ENCODE measurements at regions not wholly inside any gene's neighbourhood (a gene's known extent, or its start where the extent isn't known, plus 50 kb on each side); places are given as distances from the start of the nearest gene placed in this dataset.
A peak's percentile ranks its signal among the peaks of the same experiment; 100 is the strongest.
"Not testable (repeated sequence)": the region's sequence is repeated elsewhere in the genome, so short reads cannot be mapped to it uniquely, and the experiment has no call there.

DNA sequence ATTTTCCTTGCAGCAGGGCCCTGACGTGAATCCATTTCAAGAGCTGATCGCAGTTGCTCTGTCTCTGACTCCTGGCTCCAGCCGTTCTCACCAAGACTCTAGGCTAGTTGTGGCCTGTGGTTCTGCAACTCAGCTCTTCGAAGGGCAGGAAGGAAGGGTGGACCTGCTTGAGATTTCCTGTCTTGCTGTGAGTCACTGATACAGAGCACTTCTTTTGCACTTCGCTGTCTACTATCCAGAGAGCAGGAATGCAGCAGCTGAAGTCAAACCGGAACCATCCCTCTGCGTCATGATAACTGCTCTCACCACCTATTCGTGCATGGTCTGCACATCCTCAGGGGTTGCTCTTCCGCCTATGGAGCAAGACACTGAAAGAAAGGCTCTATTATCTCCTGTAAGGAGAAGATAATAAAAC lies 59.7 kb downstream of the RAP2B start:
- peak; percentile 72 for DNase-seq (ENCODE audit: low read depth)

DNA sequence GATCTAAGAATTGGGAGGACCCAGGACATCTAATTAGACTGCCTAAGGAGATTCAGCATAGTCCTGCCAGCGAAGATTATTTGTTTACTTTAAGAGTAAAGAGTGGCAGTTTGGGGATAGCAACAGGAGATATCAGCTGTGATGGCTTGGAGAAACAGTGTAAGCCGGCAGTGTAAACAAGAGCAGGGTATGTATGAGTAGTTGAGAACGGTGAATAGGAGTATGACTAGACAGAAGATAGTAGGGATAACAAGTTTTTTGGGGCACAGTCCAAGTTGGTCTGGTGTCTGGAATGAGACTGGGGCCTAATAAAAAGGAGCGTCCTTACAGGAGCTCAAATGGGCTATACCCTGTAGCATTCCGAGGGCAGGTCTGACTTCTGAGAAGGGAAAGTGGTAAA lies 64.9 kb downstream of the RAP2B start:
- DNase-seq (ENCODE audit: low read depth), result not testable (repeated sequence)

DNA sequence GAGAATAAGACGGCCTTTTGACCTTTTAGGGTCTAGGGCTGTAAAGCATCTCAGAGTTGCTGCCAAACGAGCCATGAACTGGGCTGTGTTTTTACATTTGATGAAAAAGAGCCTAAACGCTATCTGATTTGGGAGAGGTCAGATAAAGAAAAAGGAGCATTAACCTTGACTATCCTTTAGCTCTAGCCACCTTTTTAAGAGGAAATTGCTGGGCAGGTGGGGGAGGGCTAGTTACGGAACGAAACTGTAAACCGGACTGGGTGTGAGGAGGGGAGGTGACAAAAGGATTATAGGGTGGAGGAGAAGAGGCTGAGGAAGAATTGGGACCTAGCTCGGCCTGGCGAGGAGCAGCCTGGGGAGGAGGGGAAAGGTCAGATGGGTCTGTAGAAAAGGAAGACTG lies 68.4 kb downstream of the RAP2B start:
- DNase-seq (ENCODE audit: low read depth), result not testable (repeated sequence)

DNA sequence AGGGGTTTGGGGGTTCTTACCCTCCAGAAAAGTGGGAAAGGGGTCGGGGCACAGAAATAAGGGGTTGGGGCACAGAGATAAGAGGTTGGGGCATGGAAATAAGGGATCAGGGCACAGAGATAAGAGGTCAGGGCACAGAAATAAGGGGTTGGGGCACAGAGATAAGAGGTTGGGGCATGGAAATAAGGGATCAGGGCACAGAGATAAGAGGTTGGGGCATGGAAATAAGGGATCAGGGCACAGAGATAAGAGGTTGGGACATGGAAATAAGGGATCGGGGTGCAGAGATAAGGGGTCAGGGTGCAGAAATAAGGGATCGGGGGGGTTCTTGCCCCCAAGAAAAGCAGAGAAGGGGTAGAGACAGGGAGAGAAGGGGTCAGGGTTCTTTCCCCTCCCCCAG lies 69.2 kb downstream of the RAP2B start:
- not testable (repeated sequence) for DNase-seq (ENCODE audit: low read depth)

DNA sequence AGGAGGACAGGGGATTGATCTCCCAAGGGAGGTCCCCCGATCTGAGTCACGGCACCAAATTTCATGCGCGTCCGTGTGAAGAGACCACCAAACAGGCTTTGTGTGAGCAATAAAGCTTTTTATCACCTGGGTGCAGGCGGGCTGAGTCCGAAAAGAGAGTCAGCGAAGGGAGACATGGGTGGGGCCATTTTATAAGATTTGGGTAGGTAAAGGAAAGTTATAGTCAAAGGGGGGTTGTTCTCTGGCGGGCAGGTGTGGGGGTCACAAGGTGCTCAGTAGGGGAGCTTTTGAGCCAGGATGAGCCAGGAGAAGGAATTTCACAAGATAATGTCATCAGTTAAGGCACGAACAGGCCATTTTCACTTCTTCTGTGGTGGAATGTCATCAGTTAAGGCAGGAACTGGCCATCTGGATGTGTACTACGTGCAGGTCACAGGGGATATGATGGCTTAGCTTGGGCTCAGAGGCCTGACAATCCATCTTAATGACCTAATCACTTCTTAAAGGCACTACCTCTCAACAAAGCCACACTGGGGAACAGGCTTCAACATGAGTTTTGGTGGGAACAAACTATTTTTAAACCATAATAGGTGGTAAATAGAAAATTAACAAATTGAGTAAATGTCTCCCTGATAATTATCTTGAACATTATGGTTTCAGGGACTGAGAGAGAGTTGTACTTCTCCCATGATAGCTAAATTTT lies 70.2 kb downstream of the RAP2B start:
- DNase-seq (ENCODE audit: low read depth), result not testable (repeated sequence)

DNA sequence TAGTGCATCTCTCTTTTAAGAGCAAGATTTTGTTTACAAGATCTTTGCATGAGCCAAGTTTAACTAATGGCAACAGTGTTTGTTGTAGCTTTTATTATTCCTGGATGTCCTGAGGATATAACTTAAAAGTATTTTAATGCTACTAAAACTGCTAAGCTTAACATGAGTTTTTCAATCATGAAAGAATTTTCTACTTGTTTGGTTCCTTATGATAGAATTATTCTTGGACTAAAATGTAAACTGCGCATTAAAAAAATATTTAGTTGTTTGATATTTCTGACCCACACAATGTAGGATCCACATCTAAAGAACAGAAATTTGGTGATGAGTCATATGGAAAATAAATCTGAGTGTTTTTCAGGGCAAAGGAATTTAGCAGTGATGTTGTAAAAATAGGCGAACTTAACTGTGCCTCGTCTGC lies 70.8 kb downstream of the RAP2B start:
- no peak for DNase-seq (ENCODE audit: low read depth)

DNA sequence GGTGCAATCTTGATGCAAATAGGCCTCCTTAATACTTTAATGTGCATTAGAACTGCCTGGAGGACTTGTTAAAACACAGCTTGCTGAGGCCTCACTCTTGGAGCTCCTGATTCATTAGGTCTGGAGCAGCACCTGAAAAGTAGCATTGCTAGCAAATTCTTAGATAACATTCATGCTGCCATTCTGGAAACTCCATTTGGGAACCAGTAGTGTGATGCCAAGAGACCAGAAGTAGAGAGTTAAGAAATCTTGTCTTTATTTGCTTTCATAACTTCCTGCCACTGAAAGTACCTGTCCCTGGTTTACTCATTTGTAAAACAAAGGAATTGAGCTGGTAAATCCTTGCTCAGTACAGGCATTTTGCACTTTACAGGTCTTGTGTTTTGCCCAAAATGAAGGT lies 72.0 kb downstream of the RAP2B start:
- DNase-seq (ENCODE audit: low read depth), result no peak

DNA sequence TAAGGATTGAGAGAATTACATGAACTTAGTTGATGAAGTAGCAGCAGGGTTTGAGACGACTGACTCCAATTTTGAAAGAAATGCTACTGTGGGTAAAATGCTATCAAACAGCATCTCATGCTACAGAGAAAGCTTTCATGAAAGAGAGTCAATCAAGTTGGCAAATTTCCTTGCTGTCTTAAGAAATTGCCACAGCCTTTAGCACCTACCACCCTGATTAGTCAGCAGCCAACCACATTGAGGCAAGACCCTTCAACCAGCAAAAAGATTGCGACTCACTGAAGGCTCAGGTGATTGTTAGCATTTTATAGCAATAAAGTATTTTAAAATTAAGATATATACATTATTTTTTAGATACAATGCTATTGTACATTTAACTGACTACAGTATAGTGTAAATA lies 80.9 kb downstream of the RAP2B start:
- DNase-seq (ENCODE audit: low read depth), result no peak

DNA sequence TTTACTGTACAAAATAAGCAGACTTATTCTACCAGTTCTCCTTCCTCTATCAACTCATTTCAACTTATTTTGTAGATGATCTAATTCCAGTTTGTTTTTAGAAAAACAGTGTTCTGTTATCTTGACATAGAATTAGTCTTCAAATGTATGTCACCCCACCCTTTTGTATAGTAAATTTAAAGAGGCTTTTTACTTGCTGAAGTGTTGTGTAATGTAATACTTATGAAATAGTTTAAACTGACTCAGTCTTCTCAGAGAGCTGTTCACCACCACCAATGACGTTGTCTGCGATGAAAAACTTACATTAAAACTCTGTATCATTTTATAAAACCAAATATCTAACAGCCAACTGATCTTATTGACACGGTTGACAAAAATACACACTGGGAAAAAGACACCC lies 82.9 kb downstream of the RAP2B start:
- no peak for DNase-seq (ENCODE audit: low read depth)

DNA sequence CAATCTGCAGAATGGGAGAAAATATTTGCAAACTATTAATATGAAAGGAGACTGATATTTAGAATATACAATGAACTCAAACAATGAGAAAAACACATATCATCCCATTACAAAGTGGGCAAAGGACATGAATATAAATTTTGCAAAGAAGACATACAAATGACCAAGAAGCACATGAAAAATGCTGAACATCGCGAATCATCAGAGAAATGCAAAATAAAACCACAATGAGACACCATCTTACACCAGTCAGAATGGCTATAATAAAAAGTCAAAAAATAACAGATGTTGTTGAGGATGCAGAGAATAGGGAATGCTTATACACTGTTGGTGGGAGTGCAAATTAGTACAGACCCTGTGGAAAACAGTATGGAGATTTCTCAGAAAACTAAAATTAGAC lies 83.6 kb downstream of the RAP2B start:
- no peak for DNase-seq (ENCODE audit: low read depth)

DNA sequence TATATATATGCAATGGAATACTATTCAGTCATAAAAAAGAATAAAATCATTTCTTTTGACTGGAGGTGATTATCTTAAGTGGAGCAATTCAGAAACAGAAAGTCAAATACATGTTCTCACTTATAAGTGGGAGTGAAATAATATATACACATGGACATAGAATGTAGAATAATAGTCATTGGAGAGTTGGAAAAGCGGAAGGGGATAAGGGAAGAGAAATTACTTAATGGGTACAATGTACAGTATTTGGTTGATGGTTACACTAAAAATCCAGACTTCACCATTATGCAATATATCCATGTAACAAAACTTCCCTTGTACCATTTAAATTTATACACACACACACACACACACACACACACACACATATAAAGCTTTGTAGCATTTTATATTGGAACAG lies 84.3 kb downstream of the RAP2B start:
- DNase-seq (ENCODE audit: low read depth), result no peak

DNA sequence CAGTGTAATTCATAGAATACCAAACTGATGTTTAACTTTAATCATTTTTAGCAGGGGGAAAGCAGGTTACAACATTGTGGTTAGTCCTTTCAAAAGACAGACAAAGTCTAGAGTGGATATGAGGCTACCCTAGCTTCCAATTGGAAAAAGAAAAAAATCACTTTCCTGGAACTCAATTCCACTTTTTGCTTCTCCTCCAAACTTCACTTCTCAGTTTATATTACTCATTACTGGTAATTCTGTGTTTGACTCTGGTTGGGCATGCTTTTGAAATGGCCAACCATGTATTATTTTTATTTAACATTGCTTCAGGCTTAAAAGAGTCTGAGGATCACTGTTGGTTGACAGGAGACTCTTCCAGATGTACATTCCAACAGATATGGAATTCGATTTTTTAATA lies 84.8 kb downstream of the RAP2B start:
- DNase-seq (ENCODE audit: low read depth), result no peak

DNA sequence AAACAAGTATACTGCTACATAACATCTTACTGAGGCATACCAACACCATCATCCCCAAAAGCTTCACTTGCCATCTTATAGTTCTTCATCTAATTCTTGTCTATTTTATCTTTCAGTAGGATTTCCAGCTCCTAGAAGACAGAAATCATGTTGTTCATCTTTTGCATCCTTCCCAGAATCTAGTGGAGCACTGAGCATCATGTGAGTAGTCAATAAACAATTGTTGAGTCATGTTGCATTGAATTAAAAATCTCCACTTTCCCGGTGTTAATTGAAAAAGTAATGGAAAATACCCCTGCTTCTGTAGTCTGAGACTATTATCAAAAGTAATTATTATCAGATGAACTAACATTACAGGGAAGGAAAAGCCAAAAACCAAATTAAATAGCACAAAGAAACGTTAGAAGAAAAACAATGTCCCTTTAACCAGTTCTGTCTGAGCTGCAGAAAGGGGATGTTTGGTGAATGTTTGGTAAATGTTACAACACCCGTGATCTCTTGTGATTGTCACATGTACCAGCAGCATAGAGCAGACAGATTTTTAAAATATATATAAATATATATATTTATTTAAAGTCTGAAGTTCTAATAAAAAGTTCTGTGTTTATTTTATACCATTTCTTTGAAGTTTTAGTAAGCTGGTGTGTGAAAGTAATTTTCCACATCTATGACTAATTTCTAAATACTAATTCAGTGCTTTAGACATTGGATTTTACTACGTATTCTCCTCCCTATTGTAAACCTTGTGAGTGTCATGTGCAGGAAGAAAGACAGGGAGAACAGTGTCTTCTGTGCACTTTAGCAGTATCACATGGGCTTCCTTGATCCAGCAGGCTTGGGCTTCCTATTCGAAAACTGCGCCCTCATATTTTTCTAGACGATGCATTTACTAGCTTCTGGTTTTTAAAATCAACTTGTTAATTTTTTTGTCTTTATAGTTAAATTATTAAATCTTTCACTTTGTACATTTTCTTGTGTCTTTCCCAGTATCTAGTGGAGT lies 85.6 kb downstream of the RAP2B start:
- DNase-seq (ENCODE audit: low read depth), result no peak

DNA sequence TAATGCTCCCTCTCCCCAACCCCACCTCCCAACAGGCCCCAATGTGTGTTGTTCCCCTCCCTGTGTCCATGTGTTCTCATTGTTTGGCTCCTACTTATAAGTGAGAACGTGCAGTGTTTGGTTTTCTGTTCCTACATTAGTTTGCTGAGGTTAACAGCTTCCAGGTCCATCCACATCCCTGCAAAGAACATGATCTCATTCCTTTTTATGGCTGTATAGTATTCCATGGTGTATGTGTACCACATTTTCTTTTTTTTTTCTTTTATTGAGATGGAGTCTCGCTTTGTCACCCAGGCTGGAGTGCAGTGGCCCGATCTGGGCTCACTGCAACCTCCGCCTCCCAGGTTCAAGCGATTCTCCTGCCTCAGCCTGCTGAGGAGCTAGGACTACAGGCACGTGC lies 86.8 kb downstream of the RAP2B start:
- not testable (repeated sequence) for DNase-seq (ENCODE audit: low read depth)

DNA sequence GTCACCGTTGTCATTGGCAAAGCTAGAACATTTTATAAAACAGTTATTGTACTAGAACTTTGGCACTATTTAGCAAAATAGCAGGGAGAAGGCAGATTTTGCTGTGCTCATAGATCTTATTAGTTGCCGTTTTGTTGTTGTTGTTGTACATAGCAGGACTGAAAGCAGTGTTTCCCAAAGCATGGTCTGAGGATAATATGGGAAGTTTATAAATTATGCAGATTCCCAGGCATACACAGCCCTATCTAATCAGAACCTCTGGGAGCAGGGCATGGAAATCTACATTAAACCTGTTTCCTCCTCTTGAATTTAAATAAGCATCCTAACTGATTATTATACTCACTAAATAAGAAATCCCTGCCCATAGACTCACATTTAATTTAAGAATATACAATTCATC lies 87.9 kb downstream of the RAP2B start:
- no peak for DNase-seq (ENCODE audit: low read depth)

DNA sequence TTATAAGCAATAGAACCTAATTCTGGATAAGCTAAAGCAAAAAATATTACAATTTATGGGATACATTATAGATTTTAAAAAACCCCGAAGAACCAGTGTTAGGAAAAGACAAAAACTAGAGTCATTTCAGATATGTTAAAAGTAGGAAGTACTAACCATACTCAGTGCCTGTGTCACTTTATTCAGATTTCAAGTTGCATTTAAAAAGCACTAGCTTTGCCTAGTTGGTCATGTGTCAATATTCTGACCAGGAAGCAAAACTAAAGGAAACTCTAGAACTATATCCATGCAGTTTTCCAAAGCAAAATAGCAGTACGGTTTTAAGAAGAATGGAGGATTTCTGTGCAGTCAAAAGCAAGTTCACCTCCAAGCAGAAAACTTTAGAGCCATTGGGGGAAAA lies 88.4 kb downstream of the RAP2B start:
- DNase-seq (ENCODE audit: low read depth), result no peak

DNA sequence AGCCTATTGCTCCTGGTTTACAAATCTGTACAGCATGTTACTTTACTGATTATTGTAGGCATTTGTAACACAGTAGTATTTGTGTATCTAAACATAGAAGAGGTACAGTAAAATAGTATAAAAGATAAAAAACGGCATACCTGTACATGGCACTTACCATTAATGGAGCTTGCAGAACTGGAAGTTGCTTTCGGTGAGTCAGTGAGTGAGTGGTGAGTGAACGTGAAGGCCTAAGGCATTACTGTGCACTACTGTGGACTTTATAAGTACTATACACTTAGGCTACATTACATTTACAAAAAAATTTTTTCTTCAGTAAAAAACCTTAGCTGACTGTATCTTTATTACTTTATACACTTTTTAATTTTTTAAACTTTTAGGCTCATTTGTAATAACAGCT lies 90.9 kb downstream of the RAP2B start:
- no peak for DNase-seq (ENCODE audit: low read depth)

DNA sequence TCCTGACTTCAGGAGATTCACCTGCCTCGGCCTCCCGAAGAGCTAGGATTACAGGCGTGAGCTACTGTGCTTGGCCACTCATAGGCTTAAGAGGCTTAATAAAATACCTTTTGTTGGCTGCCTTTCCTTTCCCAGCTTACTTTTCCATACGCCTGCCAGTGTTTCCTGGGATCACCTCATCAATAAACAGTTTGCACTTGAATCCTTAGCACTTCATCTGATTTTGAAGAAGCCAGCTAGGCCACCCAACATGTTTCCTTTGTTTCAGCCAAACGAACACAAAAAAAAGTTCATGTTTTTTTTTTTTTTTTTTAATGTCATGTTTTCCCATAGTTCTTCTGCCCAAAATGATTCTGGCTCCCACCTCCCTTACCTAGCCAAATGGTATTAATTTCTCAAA lies 92.3 kb downstream of the RAP2B start:
- no peak for DNase-seq (ENCODE audit: low read depth)

DNA sequence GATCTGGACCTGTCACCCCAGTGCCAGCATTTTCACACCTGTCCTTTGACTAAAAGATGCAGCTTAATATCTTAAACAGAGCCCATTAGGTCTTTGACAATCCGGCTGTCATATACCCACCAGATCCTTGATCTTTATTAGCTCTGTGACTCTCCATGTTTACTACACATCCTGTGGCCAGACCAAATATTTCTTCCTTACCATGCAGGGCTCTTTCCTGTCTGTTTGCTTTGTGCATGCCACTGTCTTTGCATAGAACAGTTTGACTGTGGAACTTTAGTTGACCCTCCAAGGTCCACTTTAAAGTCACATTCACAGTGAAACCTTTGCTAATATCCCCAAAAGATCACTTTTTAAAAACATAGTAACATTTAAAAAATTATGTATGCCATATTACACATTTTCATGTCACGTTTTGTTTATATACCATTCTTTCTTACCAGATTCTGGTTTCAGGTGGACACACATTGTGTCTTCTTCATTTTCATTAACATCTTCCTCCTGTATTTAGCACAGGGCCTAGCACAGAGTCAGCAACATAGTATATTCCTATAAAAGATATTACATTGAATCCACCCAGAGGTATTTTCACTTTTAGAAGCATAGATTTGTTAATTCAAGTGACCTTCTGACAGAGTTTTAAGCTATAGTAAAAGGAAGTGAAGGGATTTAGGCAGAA lies 95.8 kb downstream of the RAP2B start:
- no peak for DNase-seq (ENCODE audit: low read depth)

DNA sequence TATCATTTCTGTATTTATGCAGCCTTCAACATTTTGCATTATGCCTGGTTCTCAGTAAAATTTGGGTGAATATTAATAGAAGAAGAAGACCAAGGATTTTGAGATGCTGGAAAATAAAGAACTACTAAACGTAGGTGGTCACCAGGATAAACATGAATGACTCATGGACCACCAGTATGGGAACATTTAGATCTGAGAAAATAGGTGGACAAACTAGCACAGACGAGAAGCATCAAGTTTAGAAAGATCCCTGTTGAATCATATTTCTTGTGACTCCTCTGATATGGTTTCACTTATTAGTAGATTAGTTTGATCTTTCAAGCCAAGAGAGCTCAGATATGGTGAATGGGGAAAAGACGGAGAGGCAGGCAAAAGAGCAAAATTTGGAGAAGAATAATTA lies 97.9 kb downstream of the RAP2B start:
- no peak for DNase-seq (ENCODE audit: low read depth)

DNA sequence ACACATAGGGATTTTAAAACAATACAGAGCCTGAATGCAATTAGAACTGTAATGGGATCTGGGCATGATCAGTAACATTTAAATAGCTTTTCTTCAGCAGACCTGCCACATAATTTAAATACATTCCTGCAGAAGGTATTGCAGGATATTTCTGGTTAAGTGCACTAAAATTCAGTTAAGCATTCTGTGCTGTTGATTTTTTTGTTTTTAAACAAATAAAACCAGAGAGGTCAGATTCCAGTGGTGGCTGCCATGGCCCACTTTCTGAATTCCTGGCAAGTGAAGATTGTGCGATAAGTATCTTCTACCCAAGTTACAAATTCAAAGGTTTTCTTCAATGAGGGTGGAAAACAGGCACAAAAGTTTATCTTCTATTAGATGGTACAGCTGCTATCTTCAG lies 98.7 kb downstream of the RAP2B start:
- DNase-seq (ENCODE audit: low read depth), result no peak

DNA sequence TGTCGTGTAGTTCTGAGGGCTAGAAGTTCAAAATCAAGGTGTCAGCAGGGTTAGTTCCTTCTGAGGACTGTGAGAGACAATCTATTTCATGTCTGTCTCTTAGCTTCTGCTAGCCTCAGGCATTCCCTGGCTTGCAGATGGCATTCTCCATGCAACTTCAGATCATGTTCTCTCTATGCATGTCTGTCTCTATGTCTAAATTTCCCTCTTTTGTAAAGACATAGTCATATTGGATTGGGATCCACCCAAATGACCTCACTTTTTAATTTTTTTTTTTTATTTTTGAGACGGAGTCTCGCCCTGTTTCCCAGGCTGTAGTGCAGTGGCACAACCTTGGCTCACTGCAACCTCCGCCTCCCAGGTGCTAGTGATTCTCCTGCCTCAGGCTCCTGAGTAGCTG lies 104.6 kb downstream of the RAP2B start:
- DNase-seq (ENCODE audit: low read depth), result no peak
